ENCODE measurements at regions not wholly inside any gene's neighbourhood (a gene's known extent, or its start where the extent isn't known, plus 50 kb on each side); places are given as distances from the start of the nearest gene placed in this dataset.

DNA sequence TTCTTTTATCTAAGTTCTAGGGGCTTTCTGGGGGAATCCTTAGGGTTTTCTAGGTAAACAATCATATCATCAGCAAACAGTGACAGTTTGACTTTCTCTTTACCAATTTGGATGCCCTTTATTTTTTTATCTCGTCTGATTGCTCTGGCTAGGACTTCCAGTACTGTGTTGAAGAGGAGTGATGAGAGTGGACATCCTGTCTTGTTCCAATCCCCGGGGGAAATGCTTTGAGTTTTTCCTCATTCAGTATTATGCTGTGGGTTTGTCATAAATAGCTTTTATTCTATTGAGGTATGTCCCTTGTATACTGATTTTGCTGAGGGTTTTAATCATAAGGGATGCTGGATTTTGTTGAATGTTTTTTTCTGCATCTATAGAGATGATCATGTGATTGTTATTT lies 549.5 kb downstream of the EPHA4 start:
- Mint-ChIP-seq H3K4me1 (ENCODE audit: low read depth) (no peaks in the 10 kb centered on the region), H3K4me3 (ENCODE audit: low read depth) (no peak overlapping the region), H3K27me3 (no peaks in the 10 kb centered on the region), H3K9me3 (ENCODE audit: low read depth) (peaks cover 4% of the 10 kb centered on the region), H3K36me3 (ENCODE audit: insufficient read depth) (no peaks in the 10 kb centered on the region), H3K27ac (no peak overlapping the region)
- DNase-seq (ENCODE audit: low spot score, unreplicated experiment): no peak
- TF ChIP-seq, protein P1, sequence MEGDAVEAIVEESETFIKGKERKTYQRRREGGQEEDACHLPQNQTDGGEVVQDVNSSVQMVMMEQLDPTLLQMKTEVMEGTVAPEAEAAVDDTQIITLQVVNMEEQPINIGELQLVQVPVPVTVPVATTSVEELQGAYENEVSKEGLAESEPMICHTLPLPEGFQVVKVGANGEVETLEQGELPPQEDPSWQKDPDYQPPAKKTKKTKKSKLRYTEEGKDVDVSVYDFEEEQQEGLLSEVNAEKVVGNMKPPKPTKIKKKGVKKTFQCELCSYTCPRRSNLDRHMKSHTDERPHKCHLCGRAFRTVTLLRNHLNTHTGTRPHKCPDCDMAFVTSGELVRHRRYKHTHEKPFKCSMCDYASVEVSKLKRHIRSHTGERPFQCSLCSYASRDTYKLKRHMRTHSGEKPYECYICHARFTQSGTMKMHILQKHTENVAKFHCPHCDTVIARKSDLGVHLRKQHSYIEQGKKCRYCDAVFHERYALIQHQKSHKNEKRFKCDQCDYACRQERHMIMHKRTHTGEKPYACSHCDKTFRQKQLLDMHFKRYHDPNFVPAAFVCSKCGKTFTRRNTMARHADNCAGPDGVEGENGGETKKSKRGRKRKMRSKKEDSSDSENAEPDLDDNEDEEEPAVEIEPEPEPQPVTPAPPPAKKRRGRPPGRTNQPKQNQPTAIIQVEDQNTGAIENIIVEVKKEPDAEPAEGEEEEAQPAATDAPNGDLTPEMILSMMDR (IDR thresholded peaks at IDR 0.05; ENCODE audit: unreplicated experiment): no peak

DNA sequence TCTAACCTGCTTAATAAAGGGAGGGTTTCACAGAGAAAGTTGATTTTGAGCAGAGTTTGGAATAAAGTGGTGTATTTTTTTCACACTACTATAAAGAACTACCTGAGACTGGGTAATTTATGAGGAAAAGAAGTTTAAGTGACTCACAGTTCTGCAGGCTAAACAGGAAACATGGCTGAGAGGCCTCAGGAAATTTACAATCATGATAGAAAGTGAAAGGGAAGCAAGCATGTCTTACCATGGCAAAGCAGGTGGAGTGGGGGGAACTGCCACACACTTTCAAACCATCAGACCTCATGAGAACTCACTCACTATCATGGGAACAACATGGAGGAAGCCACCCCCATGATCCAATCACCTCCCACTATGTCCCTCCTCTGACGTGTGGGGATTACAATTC lies 546.7 kb downstream of the EPHA4 start:
- H3K4me3 Mint-ChIP-seq (ENCODE audit: low read depth): no peak overlapping the region
- TF ChIP-seq, protein P1 (IDR thresholded peaks at IDR 0.05; ENCODE audit: unreplicated experiment): no peak
- H3K27ac Mint-ChIP-seq: no peak overlapping the region
- H3K36me3 Mint-ChIP-seq (ENCODE audit: insufficient read depth): no peaks in the 10 kb centered on the region
- no peaks in the 10 kb centered on the region for H3K4me1 Mint-ChIP-seq (ENCODE audit: low read depth)
- no peak for DNase-seq (ENCODE audit: low spot score, unreplicated experiment)
- peaks cover 4% of the 10 kb centered on the region for H3K27me3 Mint-ChIP-seq
- peaks cover 4% of the 10 kb centered on the region for H3K9me3 Mint-ChIP-seq (ENCODE audit: low read depth)

DNA sequence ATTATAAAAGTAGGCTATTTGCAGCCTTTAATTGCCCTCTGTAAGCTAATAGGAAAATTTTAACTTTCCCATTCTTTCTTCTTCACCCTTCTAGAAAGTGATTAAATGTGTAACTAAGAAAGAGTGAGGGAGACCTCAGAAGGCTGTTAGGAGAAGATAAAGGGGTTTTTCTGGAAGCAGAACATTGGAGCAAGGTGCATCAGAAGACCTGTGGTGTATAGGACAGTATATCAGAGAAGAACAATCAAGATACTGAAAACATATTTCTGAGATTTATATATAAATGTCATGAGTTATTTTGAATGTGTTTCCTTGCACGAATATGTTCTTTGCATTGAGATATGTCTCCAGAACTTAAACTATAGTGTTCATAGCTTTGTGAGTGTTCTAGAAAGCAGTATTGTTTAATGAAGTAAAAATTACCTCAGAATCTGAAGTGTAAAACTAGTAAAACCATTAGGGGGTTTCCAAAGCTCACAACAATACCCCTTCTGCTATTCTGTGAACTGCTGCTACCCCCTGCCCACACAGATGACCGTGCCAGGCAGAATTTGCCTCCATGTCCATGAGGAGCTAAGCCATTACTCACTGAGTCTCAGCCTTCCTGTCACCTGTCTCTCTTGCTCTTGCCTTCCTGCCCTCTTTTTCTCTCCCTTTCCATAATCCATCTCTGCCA lies 537.9 kb downstream of the EPHA4 start:
- DNase-seq (ENCODE audit: low spot score, unreplicated experiment): no peak
- Mint-ChIP-seq H3K4me3 (ENCODE audit: low read depth) (no peak overlapping the region), H3K4me1 (ENCODE audit: low read depth) (no peaks in the 10 kb centered on the region), H3K36me3 (ENCODE audit: insufficient read depth) (no peaks in the 10 kb centered on the region), H3K27ac (no peak overlapping the region), H3K9me3 (ENCODE audit: low read depth) (no peaks in the 10 kb centered on the region), H3K27me3 (peaks cover 4% of the 10 kb centered on the region)
- TF ChIP-seq, protein P1 (IDR thresholded peaks at IDR 0.05; ENCODE audit: unreplicated experiment): no peak

DNA sequence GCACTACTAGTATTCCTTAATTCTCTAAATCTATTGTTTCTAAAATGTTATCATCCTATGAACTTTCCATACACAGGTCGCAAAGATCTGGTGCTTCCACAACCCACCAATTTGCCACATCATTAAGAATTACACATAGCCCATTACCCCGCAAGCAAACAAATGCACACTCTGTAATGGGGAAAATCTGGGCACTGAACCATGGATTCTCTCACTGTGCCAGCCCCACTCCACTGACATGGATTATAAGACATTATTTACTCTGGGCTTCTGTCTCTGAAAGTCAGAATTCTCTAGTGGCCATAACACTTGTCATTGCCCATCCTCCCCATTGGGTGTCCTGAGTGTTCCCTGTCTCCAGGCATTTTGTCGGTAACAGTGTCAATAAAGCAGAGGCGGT lies 537.1 kb downstream of the EPHA4 start:
- TF ChIP-seq, protein P1 (IDR thresholded peaks at IDR 0.05; ENCODE audit: unreplicated experiment): no peak
- no peaks in the 10 kb centered on the region for H3K36me3 Mint-ChIP-seq (ENCODE audit: insufficient read depth)
- no peak overlapping the region for H3K27ac Mint-ChIP-seq

DNA sequence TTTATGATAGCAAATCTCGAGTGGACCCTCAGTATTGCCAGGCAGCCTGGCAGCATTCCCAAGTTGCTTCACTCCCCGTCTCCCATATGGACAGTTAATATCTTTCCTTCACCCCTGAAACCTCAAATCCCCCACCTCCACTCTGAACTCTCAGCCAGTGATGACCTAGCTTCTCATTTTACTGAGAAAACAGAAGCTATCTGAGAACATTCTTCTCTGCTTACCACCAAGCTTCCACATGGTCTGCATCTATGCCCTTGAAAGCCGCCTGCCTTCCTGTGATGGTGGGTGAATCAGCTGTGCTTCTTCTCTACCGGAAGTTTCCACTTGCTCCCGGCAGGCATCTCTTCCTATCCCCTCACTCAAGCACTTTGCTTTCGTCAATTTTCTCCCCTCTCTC lies 529.2 kb downstream of the EPHA4 start:
- DNase-seq (ENCODE audit: low spot score, unreplicated experiment): no peak
- H3K9me3 Mint-ChIP-seq (ENCODE audit: low read depth): no peaks in the 10 kb centered on the region
- H3K27me3 Mint-ChIP-seq: no peaks in the 10 kb centered on the region
- no peaks in the 10 kb centered on the region for H3K36me3 Mint-ChIP-seq (ENCODE audit: insufficient read depth)
- no peak overlapping the region for H3K27ac Mint-ChIP-seq
- H3K4me3 Mint-ChIP-seq (ENCODE audit: low read depth): no peak overlapping the region
- TF ChIP-seq, protein P1 (IDR thresholded peaks at IDR 0.05; ENCODE audit: unreplicated experiment): no peak
- H3K4me1 Mint-ChIP-seq (ENCODE audit: low read depth): no peaks in the 10 kb centered on the region

More for the DNA sequence above, 537.1 kb downstream of the EPHA4 start:
- H3K4me3 Mint-ChIP-seq (ENCODE audit: low read depth): no peak overlapping the region
- H3K27me3 Mint-ChIP-seq: no peaks in the 10 kb centered on the region
- no peaks in the 10 kb centered on the region for H3K9me3 Mint-ChIP-seq (ENCODE audit: low read depth)
- DNase-seq (ENCODE audit: low spot score, unreplicated experiment): no peak
- no peaks in the 10 kb centered on the region for H3K4me1 Mint-ChIP-seq (ENCODE audit: low read depth)
